GM12878 (cell line): ENCODE measurements at regions not wholly inside any gene's neighbourhood (a gene's known extent, or its start where the extent isn't known, plus 50 kb on each side); places are given as distances from the start of the nearest gene placed in this dataset.

Experiments used
- ATAC-seq: fragments of 200-7000 bp; cut with Tn5 transposase; 3 replicates; pipeline ENCODE4 v1.9.1; 2020; ENCODE audit warnings: mild to moderate bottlenecking, moderate library complexity
- BruUV-seq: library from RNA; stranded (reverse); fragments of 400-500 nt; replicated peaks from 2 replicates; lab custom pipeline; 2021; lab: Mats Ljungman, UMichigan
- CTCF ChIA-PET: fragments of 300-600 bp; sonication (Branson Sonifier 250); formaldehyde crosslinking; extraction: SDS; loops from one replicate; lab custom pipeline; 2021; ENCODE audit warnings: inconsistent platforms; lab: Yijun Ruan, JAX
- POLR2A ChIA-PET: fragments of 350-600 bp; formaldehyde crosslinking; extraction: SDS; loops from one replicate; lab custom pipeline; 2021; ENCODE audit warnings: inconsistent platforms; lab: Charles Lee
- RAD21 ChIA-PET: fragments of 300-600 bp; sonication (Branson Sonifier 250); formaldehyde crosslinking; loops from one replicate; lab custom pipeline; 2023; ENCODE audit warnings: antibody characterized with exemption; ENCODE audit not compliant: unreplicated experiment; lab: Charles Lee
- SMC1A ChIA-PET: fragments of 300-600 bp; sonication (Branson Sonifier 250); formaldehyde crosslinking; loops from one replicate; lab custom pipeline; 2023; ENCODE audit not compliant: unreplicated experiment, uncharacterized antibody; lab: Charles Lee
- DNase-seq: peaks from one replicate; pipeline ENCODE4 v3.0.0-alpha.2; 2011; ENCODE audit warnings: low read depth, low spot score
- FAIRE-seq: peaks from 3 replicates; lab custom pipeline; 2011; peaks lifted over from hg19 to GRCh38; lab: Jason Lieb, UNC
- H2AFZ ChIP-seq: 2 replicates; pipeline ENCODE4 v1.6.0; 2011; ENCODE audit warnings: low read depth, low read length, control low read depth; ENCODE audit not compliant: control insufficient read depth
- H3K27ac ChIP-seq: 2 replicates; pipeline ENCODE4 v1.5.1; 2011; ENCODE audit warnings: control low read depth; ENCODE audit not compliant: control insufficient read depth, insufficient read depth
- H3K27me3 ChIP-seq, 2 experiments: replicated peaks in 1 of 2; 2 replicates each; pipeline versions ENCODE4 v1.6.0 to v1.6.1; 2011; ENCODE audit warnings: low read length in 1 of 2; ENCODE audit not compliant: control insufficient read depth in 2 of 2, insufficient read depth in 2 of 2
- H3K36me3 ChIP-seq, 2 experiments: 2 replicates each; pipeline ENCODE4 v1.5.1; 2011; ENCODE audit warnings: low read length in 1 of 2; ENCODE audit not compliant: control insufficient read depth in 2 of 2, insufficient read depth in 2 of 2
- H3K4me1 ChIP-seq: 2 replicates; pipeline ENCODE4 v1.6.1; 2011; ENCODE audit warnings: mild to moderate bottlenecking, low read length, moderate library complexity, mixed read lengths; ENCODE audit not compliant: control insufficient read depth, insufficient read depth
- H3K4me2 ChIP-seq: 2 replicates; pipeline ENCODE4 v1.6.0; 2011; ENCODE audit warnings: control low read depth; ENCODE audit not compliant: control insufficient read depth, insufficient read depth
- H3K4me3 ChIP-seq: fragments of 200-600 bp; sonication (generic); 2 replicates; pipeline ENCODE4 v1.5.1; 2016
- H3K79me2 ChIP-seq: 2 replicates; pipeline ENCODE4 v1.6.0; 2011; ENCODE audit warnings: low read length; ENCODE audit not compliant: control insufficient read depth, insufficient read depth
- H3K9ac ChIP-seq: 2 replicates; pipeline ENCODE4 v1.8.0; 2011; ENCODE audit warnings: low read length, control low read depth, mixed read lengths; ENCODE audit not compliant: control insufficient read depth, insufficient read depth
- H3K9me3 ChIP-seq: replicated peaks from 3 replicates; pipeline ENCODE4 v1.5.1; 2011; ENCODE audit warnings: mild to moderate bottlenecking, low read length; ENCODE audit not compliant: control insufficient read depth, insufficient read depth
- H4K20me1 ChIP-seq: 2 replicates; pipeline ENCODE4 v1.6.0; 2011; ENCODE audit not compliant: control insufficient read depth, insufficient read depth
- CREM ChIP-seq: IDR thresholded peaks from 2 replicates; pipeline ENCODE4 v1.6.1; 2014; ENCODE audit warnings: antibody characterized with exemption, low read depth
- KDM1A ChIP-seq: fragments of 200-600 bp; sonication (generic); IDR thresholded peaks from 2 replicates; pipeline ENCODE4 v1.6.1; 2016; ENCODE audit warnings: borderline replicate concordance
- MEF2B ChIP-seq: fragments of 450-650 bp; IDR thresholded peaks from 2 replicates; pipeline ENCODE4 v1.6.1; 2018; ENCODE audit warnings: mild to moderate bottlenecking, moderate library complexity; ENCODE audit not compliant: partially characterized antibody, poor library complexity, severe bottlenecking
- RBBP5 ChIP-seq: fragments of 200-600 bp; sonication (generic); conservative IDR thresholded peaks from 2 replicates; pipeline ENCODE4 v1.6.1; 2016
- YY1 ChIP-seq: IDR thresholded peaks from 2 replicates; pipeline ENCODE4 v1.6.1; 2011; ENCODE audit warnings: low read depth, mild to moderate bottlenecking, low read length
- ZNF274 ChIP-seq: IDR thresholded peaks from one replicate; pipeline ENCODE4 v1.8.0; 2011; ENCODE audit not compliant: insufficient read length, insufficient read depth
- WGBS: methylation state at CpG from one replicate; pipeline ENCODE4 v1.1.6; 2016; ENCODE audit warnings: low lambda C conversion rate; ENCODE audit not compliant: insufficient replicate concordance, insufficient coverage; ENCODE audit errors: missing lambda C conversion rate; 5-methylcytosine and 5-hydroxymethylcytosine counted together
- in situ Hi-C: fragments of 300-500 bp; cut with MboI; formaldehyde crosslinking; loops from 9 replicates; pipeline ENCODE4 v1.14.3; 2018; ENCODE audit warnings: mixed read lengths
- intact Hi-C: fragments of 100-400 bp; cut with micrococcal nuclease; formaldehyde crosslinking; loops from one replicate; pipeline ENCODE4 v1.14.2; 2022; ENCODE audit not compliant: unreplicated experiment

- ChIA-PET CTCF (no interaction called here), RAD21 (no interaction called here), SMC1A (no interaction called here), POLR2A (no interaction called here)
- Histone ChIP-seq H3K79me2 (no peaks in the 10 kb centered on the region), H3K27me3 (no peaks in the 10 kb centered on the region), H3K27ac (no peak overlapping the region), H3K36me3 (no peaks in the 10 kb centered on the region), H3K4me1 (no peaks in the 10 kb centered on the region), H3K4me2 (no peak overlapping the region), H3K4me3 (no peak overlapping the region), H3K9ac (no peak overlapping the region), H4K20me1 (no peaks in the 10 kb centered on the region), H3K9me3 (no peaks in the 10 kb centered on the region; the same call in 2 of the 3 replicates), H2AFZ (no peak overlapping the region)
- ATAC-seq (no peak), FAIRE-seq (no peak), DNase-seq (no peak)
- intact Hi-C loops (no loop called here), in situ Hi-C loops (no loop called here)
- no TSS peak for BruUV-seq
- no peak for TF ChIP-seq RBBP5
- no peak for TF ChIP-seq ZNF274
- no peak for TF ChIP-seq CREM
- TF ChIP-seq MEF2B, result no peak
These were observed 566.1 kb downstream of the LTN1 start for GRCh38 chr21:28426545-28426944.

- Histone ChIP-seq H3K4me3 (no peak overlapping the region), H3K36me3 (no peaks in the 10 kb centered on the region), H3K9me3 (no peaks in the 10 kb centered on the region), H3K27me3 (no peaks in the 10 kb centered on the region), H2AFZ (no peak overlapping the region), H3K27ac (no peak overlapping the region), H3K9ac (no peak overlapping the region), H3K4me2 (no peak overlapping the region), H4K20me1 (no peaks in the 10 kb centered on the region), H3K4me1 (no peaks in the 10 kb centered on the region), H3K79me2 (no peaks in the 10 kb centered on the region)
- SMC1A ChIA-PET, result interaction anchor here (1.4 kb wide), 1 partner anchor 23 kb away, joined by 3 read pairs; no protein-coding TSS in a partner anchor
- DNase-seq (no peak), FAIRE-seq (no peak), ATAC-seq (no peak)
- RAD21 ChIA-PET, result no interaction called here
- TF ChIP-seq KDM1A, result no peak
- no peak for TF ChIP-seq YY1
- intact Hi-C loops, result no loop called here
- WGBS, result 14% methylated on average over 3 of the region's 3 CpGs
- POLR2A ChIA-PET, result no interaction called here
- CTCF ChIA-PET, result no interaction called here
- BruUV-seq, result no TSS peak
- in situ Hi-C loops, result no loop called here
These were observed 569.0 kb downstream of the LTN1 start for GRCh38 chr21:28423521-28424190.
